A549 (cell line): ENCODE measurements at regions not wholly inside any gene's neighbourhood (a gene's known extent, or its start where the extent isn't known, plus 50 kb on each side); places are given as distances from the start of the nearest gene placed in this dataset.

ENCODE experiments used
- ATAC-seq, 2 experiments: fragments of 200-7000 bp in 1 of 2; fragments of >200 bp in 1 of 2; cut with Nextera tagmentation in 1 of 2; cut with Tn5 transposase in 1 of 2; 3 replicates each; pipeline versions ENCODE4 v1.8.0 to v1.9.1; 2018 to 2020; ENCODE audit warnings: mild to moderate bottlenecking in 1 of 2, moderate library complexity in 1 of 2
- CTCF ChIA-PET: fragments of 300-600 bp; sonication (Branson Sonifier 250); formaldehyde crosslinking; extraction: SDS; loops from one replicate; lab custom pipeline; 2021; ENCODE audit warnings: antibody characterized with exemption, inconsistent platforms; lab: Yijun Ruan, JAX
- POLR2A ChIA-PET: fragments of 350-600 bp; formaldehyde crosslinking; extraction: SDS; loops from one replicate; lab custom pipeline; 2021; ENCODE audit warnings: antibody characterized with exemption, inconsistent platforms; lab: Yijun Ruan, JAX
- DNase-seq, 2 experiments: peaks; one replicate each; pipeline versions ENCODE4 v3.0.0 to v3.0.0-alpha.2; 2011 to 2016; ENCODE audit warnings: low read depth in 1 of 2, low spot score in 1 of 2
- FAIRE-seq: peaks from 2 replicates; lab custom pipeline; 2011; peaks lifted over from hg19 to GRCh38; lab: Jason Lieb, UNC
- H3K27ac ChIP-seq, 2 experiments: fragments of >200 bp; sonication (Bioruptor Twin); formaldehyde crosslinking; 3 replicates each; pipeline ENCODE4 v1.5.1; 2016 to 2017
- H3K4me1 ChIP-seq: fragments of >200 bp; sonication (Bioruptor Twin); formaldehyde crosslinking; 3 replicates; pipeline ENCODE4 v1.6.1; 2016
- H3K4me2 ChIP-seq: fragments of >200 bp; sonication (Bioruptor Twin); formaldehyde crosslinking; 3 replicates; pipeline ENCODE4 v1.6.1; 2016
- H3K4me3 ChIP-seq: fragments of >200 bp; sonication (Bioruptor Twin); formaldehyde crosslinking; 3 replicates; pipeline ENCODE4 v1.5.1; 2016
- H3K9me3 ChIP-seq: fragments of >200 bp; sonication (Bioruptor Twin); formaldehyde crosslinking; 3 replicates; pipeline ENCODE4 v1.6.1; 2016
- ATOH8 ChIP-seq: fragments of 250-450 bp; sonication (Bioruptor Pico); IDR thresholded peaks from 2 replicates; pipeline ENCODE4 v1.5.0; 2020; ENCODE audit warnings: low read depth, mild to moderate bottlenecking, moderate library complexity
- BCL3 ChIP-seq: fragments of >200 bp; sonication (Bioruptor Twin); formaldehyde crosslinking; IDR thresholded peaks from 3 replicates; pipeline ENCODE4 v1.6.1; 2016
- BHLHE40 ChIP-seq: IDR thresholded peaks from 2 replicates; pipeline ENCODE4 v1.6.1; 2012; ENCODE audit warnings: low read depth, low read length, inconsistent platforms
- CBX2 ChIP-seq: fragments of 200-600 bp; sonication (generic); IDR thresholded peaks from 2 replicates; pipeline ENCODE4 v1.6.1; 2016; ENCODE audit warnings: low read depth, mild to moderate bottlenecking, borderline replicate concordance
- CBX8 ChIP-seq: fragments of 200-600 bp; sonication (generic); IDR thresholded peaks from 2 replicates; pipeline ENCODE4 v1.6.1; 2016
- EHF ChIP-seq: fragments of 250-450 bp; sonication (Bioruptor Pico); IDR thresholded peaks from 2 replicates; pipeline ENCODE4 v1.5.0; 2020; ENCODE audit warnings: mild to moderate bottlenecking
- ELK1 ChIP-seq: fragments of 150-350 bp; IDR thresholded peaks from 2 replicates; pipeline ENCODE4 v1.6.1; 2014; ENCODE audit warnings: low read depth, mild to moderate bottlenecking, low read length
- FOSL2 ChIP-seq, 2 experiments: fragments of 450-650 bp in 1 of 2; fragments of >200 bp in 1 of 2; sonication (Bioruptor Twin) in 1 of 2; formaldehyde crosslinking; IDR thresholded peaks; 2 replicates each; pipeline versions ENCODE4 v1.5.0 to v1.6.1; 2016 to 2020; ENCODE audit warnings: mild to moderate bottlenecking in 1 of 2, moderate library complexity in 1 of 2
- GATA3 ChIP-seq: IDR thresholded peaks from 2 replicates; pipeline ENCODE4 v1.6.1; 2012; ENCODE audit warnings: borderline replicate concordance
- HDAC2 ChIP-seq: fragments of 200-600 bp; sonication (generic); IDR thresholded peaks from 2 replicates; pipeline ENCODE4 v1.6.1; 2016
- HEYL ChIP-seq: fragments of 250-450 bp; sonication (Bioruptor Pico); IDR thresholded peaks from 2 replicates; pipeline ENCODE4 v1.8.0; 2021; ENCODE audit warnings: mild to moderate bottlenecking, moderate library complexity
- JUNB ChIP-seq: fragments of >200 bp; sonication (Bioruptor Twin); formaldehyde crosslinking; IDR thresholded peaks from 2 replicates; pipeline ENCODE4 v1.6.1; 2016
- KDM1A ChIP-seq: fragments of 200-600 bp; sonication (generic); IDR thresholded peaks from 2 replicates; pipeline ENCODE4 v1.6.1; 2016; ENCODE audit warnings: low read depth, mild to moderate bottlenecking
- KDM5A ChIP-seq: fragments of 200-600 bp; sonication (generic); IDR thresholded peaks from 2 replicates; pipeline ENCODE4 v1.6.1; 2016; ENCODE audit warnings: antibody characterized with exemption, mild to moderate bottlenecking
- MAFK ChIP-seq: fragments of 450-650 bp; IDR thresholded peaks from 2 replicates; pipeline ENCODE4 v1.6.1; 2014; ENCODE audit not compliant: partially characterized antibody
- MAX ChIP-seq: IDR thresholded peaks from 2 replicates; pipeline ENCODE4 v1.6.1; 2012
- MAZ ChIP-seq: fragments of 150-350 bp; IDR thresholded peaks from 2 replicates; pipeline ENCODE4 v1.6.1; 2014; ENCODE audit warnings: antibody characterized with exemption, low read depth, low read length, borderline replicate concordance
- MYC ChIP-seq: IDR thresholded peaks from 2 replicates; pipeline ENCODE4 v1.6.1; 2012; ENCODE audit warnings: mild to moderate bottlenecking, inconsistent platforms, low read length, improper control_type of control experiment, borderline replicate concordance
- NPAS2 ChIP-seq: fragments of 250-450 bp; sonication (Bioruptor Pico); IDR thresholded peaks from 2 replicates; pipeline ENCODE4 v1.8.0; 2022; ENCODE audit warnings: mild to moderate bottlenecking, moderate library complexity, borderline replicate concordance
- PBX3 ChIP-seq: IDR thresholded peaks from 2 replicates; pipeline ENCODE4 v1.6.1; 2012
- POLR2A ChIP-seq: IDR thresholded peaks from 2 replicates; pipeline ENCODE4 v1.6.1; 2012; ENCODE audit warnings: mild to moderate bottlenecking, low read length
- RAD21 ChIP-seq, 2 experiments: fragments of >200 bp in 1 of 2; sonication (Bioruptor Twin) in 1 of 2; formaldehyde crosslinking in 1 of 2; IDR thresholded peaks in 1 of 2; conservative IDR thresholded peaks in 1 of 2; 2 replicates in 1 of 2; 3 replicates in 1 of 2; pipeline ENCODE4 v1.6.1; 2012 to 2018; ENCODE audit warnings: inconsistent platforms in 1 of 2
- RCOR1 ChIP-seq: fragments of 150-350 bp; IDR thresholded peaks from 2 replicates; pipeline ENCODE4 v1.6.1; 2014; ENCODE audit warnings: antibody characterized with exemption, low read length, low read depth
- REST ChIP-seq: fragments of 200-600 bp; sonication (generic); IDR thresholded peaks from 2 replicates; pipeline ENCODE4 v1.6.1; 2016; ENCODE audit warnings: antibody characterized with exemption, mild to moderate bottlenecking, moderate library complexity
- SREBF2 ChIP-seq: fragments of 450-650 bp; IDR thresholded peaks from 2 replicates; pipeline ENCODE4 v1.6.1; 2014; ENCODE audit warnings: mild to moderate bottlenecking, moderate library complexity
- TFCP2L1 ChIP-seq: fragments of 250-450 bp; sonication (Bioruptor Pico); IDR thresholded peaks from 2 replicates; pipeline ENCODE4 v1.5.0; 2021; ENCODE audit warnings: mild to moderate bottlenecking
- ZC3H11A ChIP-seq: fragments of 450-650 bp; IDR thresholded peaks from 2 replicates; pipeline ENCODE4 v1.6.1; 2014; ENCODE audit warnings: antibody characterized with exemption, mild to moderate bottlenecking
- WGBS: methylation state at CpG from one replicate; pipeline ENCODE4 v1.1.6; 2017; ENCODE audit errors: missing lambda C conversion rate; 5-methylcytosine and 5-hydroxymethylcytosine counted together

GRCh38 chr2:150759531-150759930, 272.1 kb upstream of the RND3 start:
- Histone ChIP-seq H3K27ac (no peak overlapping the region), H3K4me3 (no peak overlapping the region), H3K4me1 (no peaks in the 10 kb centered on the region), H3K9me3 (no peaks in the 10 kb centered on the region)
- no peak for DNase-seq
- POLR2A ChIA-PET = no interaction called here
- TF ChIP-seq HDAC2 (no peak), ZC3H11A (no peak), REST (no peak), CBX8 (no peak), MAZ (no peak), GATA3 (no peak), MYC (no peak), KDM1A (no peak), EHF (CRISPR knock-in tag) (no peak), MAFK (no peak), BCL3 (no peak)
- TF ChIP-seq, all 56 proteins: peak for 0
- FAIRE-seq = no peak
- WGBS = 0% methylated on average over 1 of the region's 1 CpG
- no peak for ATAC-seq
- CTCF ChIA-PET = no interaction called here
- H3K4me2 ChIP-seq = no peak overlapping the region

GRCh38 chr2:150759106-150759505, 271.6 kb upstream of the RND3 start:
- TF ChIP-seq GATA3 (no peak), ATOH8 (CRISPR knock-in tag) (no peak), HEYL (CRISPR knock-in tag) (no peak), NPAS2 (CRISPR knock-in tag) (no peak), BHLHE40 (no peak), CBX8 (no peak), RAD21 (conservative IDR thresholded peaks at IDR 0.05 in 1 of 2, IDR thresholded peaks at IDR 0.05 in 1 of 2) (no peak)
- Histone ChIP-seq H3K4me3 (no peak overlapping the region), H3K9me3 (no peaks in the 10 kb centered on the region), H3K4me1 (no peaks in the 10 kb centered on the region), H3K27ac (no peak overlapping the region), H3K4me2 (no peak overlapping the region)
- DNase-seq (no peak), ATAC-seq (no peak), FAIRE-seq (no peak)
- WGBS = 47% methylated on average over 3 of the region's 3 CpGs
- CTCF ChIA-PET = no interaction called here
- POLR2A ChIA-PET = no interaction called here

GRCh38 chr2:150752229-150752628, 264.8 kb upstream of the RND3 start:
- POLR2A ChIA-PET = no interaction called here
- CTCF ChIA-PET = no interaction called here
- no peak for FAIRE-seq
- TF ChIP-seq PBX3 (no peak), RAD21 (conservative IDR thresholded peaks at IDR 0.05 in 1 of 2, IDR thresholded peaks at IDR 0.05 in 1 of 2) (no peak), MAX (no peak), JUNB (no peak), ELK1 (no peak), EHF (CRISPR knock-in tag) (no peak), SREBF2 (no peak), ATOH8 (CRISPR knock-in tag) (no peak), POLR2A (no peak), RCOR1 (no peak), BHLHE40 (no peak), MAZ (no peak), KDM5A (no peak), CBX2 (no peak), TFCP2L1 (no peak), FOSL2 (IDR thresholded peaks at IDR 0.05) (no peak), FOSL2 (CRISPR knock-in tag; IDR thresholded peaks at IDR 0.05) (no peak)

More at GRCh38 chr2:150752229-150752628, 264.8 kb upstream of the RND3 start:
- no peak overlapping the region for H3K27ac ChIP-seq
- no peak overlapping the region for H3K4me3 ChIP-seq
- DNase-seq (no peak), ATAC-seq (no peak)
- no peaks in the 10 kb centered on the region for H3K4me1 ChIP-seq
- H3K9me3 ChIP-seq = no peaks in the 10 kb centered on the region
- no peak overlapping the region for H3K4me2 ChIP-seq
